Daoy (cell line): ENCODE measurements at regions not wholly inside any gene's neighbourhood (a gene's known extent, or its start where the extent isn't known, plus 50 kb on each side); places are given as distances from the start of the nearest gene placed in this dataset.
A peak's percentile ranks its signal among the peaks of the same experiment; 100 is the strongest.

ENCODE experiments used
- DNase-seq: peaks from one replicate; pipeline ENCODE4 v3.0.0-alpha.2; 2015; ENCODE audit warnings: low read depth

- no peak for DNase-seq
Observed at GRCh38 chr4:123878976-123879375, 482.4 kb downstream of the SPRY1 start.

GRCh38 chr4:123880631-123881030 is 484.0 kb downstream of the SPRY1 start:
- no peak for DNase-seq

GRCh38 chr4:123884922-123885321 is 488.3 kb downstream of the SPRY1 start:
- DNase-seq, result no peak

- no peak for DNase-seq
Observed at GRCh38 chr4:123889507-123889906, 492.9 kb downstream of the SPRY1 start.

GRCh38 chr4:123890889-123891288 is 494.3 kb downstream of the SPRY1 start:
- no peak for DNase-seq

GRCh38 chr4:123891881-123892280 is 495.3 kb downstream of the SPRY1 start:
- no peak for DNase-seq

GRCh38 chr4:123892368-123892976 is 495.9 kb downstream of the SPRY1 start:
- no peak for DNase-seq

- no peak for DNase-seq
Observed at GRCh38 chr4:123893011-123893981, 496.7 kb downstream of the SPRY1 start.

- DNase-seq, result no peak
Observed at GRCh38 chr4:123896446-123897071, 500.0 kb downstream of the SPRY1 start.

GRCh38 chr4:123898946-123899666 is 502.5 kb downstream of the SPRY1 start:
- DNase-seq, result no peak

GRCh38 chr4:123904882-123905281 is 508.3 kb downstream of the SPRY1 start:
- DNase-seq, result no peak

GRCh38 chr4:123913598-123913997 is 517.0 kb downstream of the SPRY1 start:
- DNase-seq, result no peak

GRCh38 chr4:123916821-123917220 is 520.2 kb downstream of the SPRY1 start:
- no peak for DNase-seq

GRCh38 chr4:123919576-123920098 is 523.0 kb downstream of the SPRY1 start:
- no peak for DNase-seq

- no peak for DNase-seq
Observed at GRCh38 chr4:123921339-123921738, 524.7 kb downstream of the SPRY1 start.

GRCh38 chr4:123922847-123923246 is 526.3 kb downstream of the SPRY1 start:
- peak; percentile 8 for DNase-seq

- DNase-seq, result no peak
Observed at GRCh38 chr4:123924536-123924935, 527.9 kb downstream of the SPRY1 start.

- DNase-seq, result no peak
Observed at GRCh38 chr4:123929565-123929964, 533.0 kb downstream of the SPRY1 start.

- no peak for DNase-seq
Observed at GRCh38 chr4:123930996-123931395, 534.4 kb downstream of the SPRY1 start.

GRCh38 chr4:123934096-123934495 is 537.5 kb downstream of the SPRY1 start:
- no peak for DNase-seq

GRCh38 chr4:123936621-123937043 is 540.0 kb downstream of the SPRY1 start:
- DNase-seq, result no peak

GRCh38 chr4:123937581-123937980 is 541.0 kb downstream of the SPRY1 start:
- no peak for DNase-seq
